GM12878 (cell line): ENCODE measurements at regions not wholly inside any gene's neighbourhood (a gene's known extent, or its start where the extent isn't known, plus 50 kb on each side); places are given as distances from the start of the nearest gene placed in this dataset.

Experiments
- BMI1 ChIP-seq: fragments of 450-650 bp; IDR thresholded peaks from 2 replicates; pipeline ENCODE4 v1.6.1; 2016; ENCODE audit warnings: mild to moderate bottlenecking, moderate library complexity, borderline replicate concordance
- E4F1 ChIP-seq: fragments of 450-650 bp; IDR thresholded peaks from 2 replicates; pipeline ENCODE4 v1.6.1; 2018; ENCODE audit warnings: borderline replicate concordance, mild to moderate bottlenecking; ENCODE audit not compliant: partially characterized antibody
- EP300 ChIP-seq, 2 experiments: fragments of 150-350 bp in 1 of 2; IDR thresholded peaks; 2 replicates each; pipeline ENCODE4 v1.6.1; 2011 to 2012; ENCODE audit warnings: low read depth in 2 of 2, low read length in 2 of 2, borderline replicate concordance in 1 of 2, improper control_type of control experiment in 1 of 2, inconsistent platforms in 1 of 2; ENCODE audit not compliant: control insufficient read depth in 1 of 2
- ESRRA ChIP-seq: IDR thresholded peaks from 2 replicates; pipeline ENCODE4 v1.6.1; 2012; ENCODE audit warnings: mild to moderate bottlenecking, low read length, improper control_type of control experiment
- ETV6 ChIP-seq, 2 experiments: fragments of 450-650 bp in 1 of 2; IDR thresholded peaks in 1 of 2; conservative IDR thresholded peaks in 1 of 2; 2 replicates each; pipeline ENCODE4 v1.6.1; 2014; ENCODE audit warnings: antibody characterized with exemption in 1 of 2, borderline replicate concordance in 1 of 2, low read depth in 1 of 2, mild to moderate bottlenecking in 1 of 2, moderate library complexity in 1 of 2
- HDAC2 ChIP-seq: fragments of 200-600 bp; sonication (generic); IDR thresholded peaks from 2 replicates; pipeline ENCODE4 v1.6.1; 2017
- IRF4 ChIP-seq: IDR thresholded peaks from 2 replicates; pipeline ENCODE4 v1.6.1; 2011; ENCODE audit warnings: low read depth, low read length
- NFXL1 ChIP-seq: fragments of 450-650 bp; IDR thresholded peaks from 2 replicates; pipeline ENCODE4 v1.6.1; 2017; ENCODE audit warnings: antibody characterized with exemption, mild to moderate bottlenecking, borderline replicate concordance
- NRF1 ChIP-seq: conservative IDR thresholded peaks from 2 replicates; pipeline ENCODE4 v1.6.1; 2011; ENCODE audit warnings: mild to moderate bottlenecking, low read depth, low read length, improper control_type of control experiment
- PAX5 ChIP-seq: IDR thresholded peaks from 2 replicates; pipeline ENCODE4 v1.6.1; 2011; ENCODE audit warnings: low read depth, low read length, borderline replicate concordance
- PBX3 ChIP-seq: IDR thresholded peaks from 2 replicates; pipeline ENCODE4 v1.6.1; 2011; ENCODE audit warnings: mild to moderate bottlenecking, low read depth, low read length, moderate library complexity; ENCODE audit not compliant: insufficient replicate concordance
- PML ChIP-seq: IDR thresholded peaks from 2 replicates; pipeline ENCODE4 v1.6.1; 2012; ENCODE audit warnings: low read length, inconsistent platforms
- POLR2A ChIP-seq: IDR thresholded peaks from 2 replicates; pipeline ENCODE4 v1.6.1; 2011; ENCODE audit warnings: low read depth, mild to moderate bottlenecking, low read length
- POU2F2 ChIP-seq: IDR thresholded peaks from 3 replicates; pipeline ENCODE4 v1.6.1; 2011; ENCODE audit warnings: low read depth, mild to moderate bottlenecking, low read length, borderline replicate concordance
- RAD21 ChIP-seq: IDR thresholded peaks from 2 replicates; pipeline ENCODE4 v1.6.1; 2011; ENCODE audit warnings: mild to moderate bottlenecking, low read depth, low read length, moderate library complexity; ENCODE audit not compliant: insufficient read depth
- RBBP5 ChIP-seq: fragments of 200-600 bp; sonication (generic); conservative IDR thresholded peaks from 2 replicates; pipeline ENCODE4 v1.6.1; 2016
- RCOR1 ChIP-seq: conservative IDR thresholded peaks from 2 replicates; pipeline ENCODE4 v1.6.1; 2012; ENCODE audit warnings: low read depth, low read length, improper control_type of control experiment
- SRF ChIP-seq, 2 experiments: IDR thresholded peaks; 2 replicates each; pipeline ENCODE4 v1.6.1; 2011; ENCODE audit warnings: low read depth in 2 of 2, low read length in 2 of 2, mild to moderate bottlenecking in 1 of 2, moderate library complexity in 1 of 2
- TBL1XR1 ChIP-seq: IDR thresholded peaks from 2 replicates; pipeline ENCODE4 v1.6.1; 2012; ENCODE audit warnings: low read depth, low read length, improper control_type of control experiment
- WRNIP1 ChIP-seq: IDR thresholded peaks from 2 replicates; pipeline ENCODE4 v1.6.1; 2011; ENCODE audit warnings: low read depth, low read length, improper control_type of control experiment, borderline replicate concordance
- ZNF274 ChIP-seq: IDR thresholded peaks from one replicate; pipeline ENCODE4 v1.8.0; 2011; ENCODE audit not compliant: insufficient read length, insufficient read depth
- TF ChIP-seq, protein P1 (sequence below): fragments of 450-650 bp; IDR thresholded peaks from 2 replicates; pipeline ENCODE4 v1.6.1; 2016; ENCODE audit warnings: mild to moderate bottlenecking
- TF ChIP-seq, protein P2 (sequence below): fragments of 450-650 bp; IDR thresholded peaks from 2 replicates; pipeline ENCODE4 v1.6.1; 2017; ENCODE audit warnings: low read depth, mild to moderate bottlenecking, moderate library complexity

DNA sequence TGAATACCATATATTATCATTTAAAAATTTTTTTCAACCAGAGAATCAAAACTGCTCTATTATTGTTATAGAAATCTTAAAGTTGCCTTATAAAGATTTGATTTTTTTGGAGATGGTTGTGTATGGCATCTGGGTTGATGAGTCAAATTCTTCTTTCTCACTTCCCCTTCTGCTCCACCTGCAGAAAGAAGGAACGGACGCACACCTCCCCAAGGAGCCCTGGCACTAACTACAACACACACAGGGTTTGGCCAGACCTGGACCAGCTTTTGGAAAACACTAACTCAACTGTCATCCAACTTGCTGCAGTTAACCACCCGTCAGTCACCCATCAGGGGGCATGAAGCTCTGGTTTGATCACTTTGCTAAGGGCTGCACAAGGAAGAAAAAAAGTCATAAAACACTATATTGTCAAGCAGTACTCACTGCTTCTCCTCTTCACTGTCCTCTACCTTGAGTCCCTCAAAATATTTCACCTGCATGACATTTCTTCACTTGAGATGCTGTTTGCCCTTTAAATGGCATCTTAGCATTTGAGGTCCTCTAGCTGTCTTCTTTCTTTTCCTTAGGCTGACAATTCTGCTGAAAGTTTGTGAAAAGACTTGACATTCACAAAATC lies 266.7 kb upstream of the PHF14 start (continued):
- no peak for TF ChIP-seq PBX3
- peak; percentile 30; the same call in 1 of the 2 replicates for TF ChIP-seq BMI1
- no peak for TF ChIP-seq PML
- TF ChIP-seq NFXL1, result no peak
- no peak for TF ChIP-seq POU2F2
- TF ChIP-seq EP300 (IDR thresholded peaks at IDR 0.05; ENCODE audit: borderline replicate concordance in 1 of 2, control insufficient read depth in 1 of 2, low read depth in 2 of 2, low read length in 2 of 2), result peak; percentile 56 to 90; a peak in 3 of 4 replicates
- TF ChIP-seq NRF1, result no peak
- TF ChIP-seq SRF (IDR thresholded peaks at IDR 0.05; ENCODE audit: low read depth in 2 of 2, low read length in 2 of 2), result 0 out of 4 replicates have a peak, but pooled peaks of 1 of the 2 experiments have one; percentile 64
- no peak for TF ChIP-seq HDAC2
- TF ChIP-seq ETV6 (conservative IDR thresholded peaks at IDR 0.05 in 1 of 2, IDR thresholded peaks at IDR 0.05 in 1 of 2; ENCODE audit: borderline replicate concordance in 1 of 2, low read depth in 1 of 2), result no peak
- TF ChIP-seq POLR2A, result no peak
- TF ChIP-seq E4F1, result no peak
- no peak for TF ChIP-seq RCOR1
- no peak for TF ChIP-seq RBBP5
- no peak for TF ChIP-seq TBL1XR1
- TF ChIP-seq, protein P1, sequence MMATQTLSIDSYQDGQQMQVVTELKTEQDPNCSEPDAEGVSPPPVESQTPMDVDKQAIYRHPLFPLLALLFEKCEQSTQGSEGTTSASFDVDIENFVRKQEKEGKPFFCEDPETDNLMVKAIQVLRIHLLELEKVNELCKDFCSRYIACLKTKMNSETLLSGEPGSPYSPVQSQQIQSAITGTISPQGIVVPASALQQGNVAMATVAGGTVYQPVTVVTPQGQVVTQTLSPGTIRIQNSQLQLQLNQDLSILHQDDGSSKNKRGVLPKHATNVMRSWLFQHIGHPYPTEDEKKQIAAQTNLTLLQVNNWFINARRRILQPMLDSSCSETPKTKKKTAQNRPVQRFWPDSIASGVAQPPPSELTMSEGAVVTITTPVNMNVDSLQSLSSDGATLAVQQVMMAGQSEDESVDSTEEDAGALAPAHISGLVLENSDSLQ, result peak; percentile 40; the same call in 1 of the 2 replicates
- no peak for TF ChIP-seq ZNF274
- TF ChIP-seq IRF4, result peak; percentile 97
- TF ChIP-seq RAD21, result no peak
- no peak for TF ChIP-seq ESRRA
- no peak for TF ChIP-seq WRNIP1
- TF ChIP-seq, protein P2, sequence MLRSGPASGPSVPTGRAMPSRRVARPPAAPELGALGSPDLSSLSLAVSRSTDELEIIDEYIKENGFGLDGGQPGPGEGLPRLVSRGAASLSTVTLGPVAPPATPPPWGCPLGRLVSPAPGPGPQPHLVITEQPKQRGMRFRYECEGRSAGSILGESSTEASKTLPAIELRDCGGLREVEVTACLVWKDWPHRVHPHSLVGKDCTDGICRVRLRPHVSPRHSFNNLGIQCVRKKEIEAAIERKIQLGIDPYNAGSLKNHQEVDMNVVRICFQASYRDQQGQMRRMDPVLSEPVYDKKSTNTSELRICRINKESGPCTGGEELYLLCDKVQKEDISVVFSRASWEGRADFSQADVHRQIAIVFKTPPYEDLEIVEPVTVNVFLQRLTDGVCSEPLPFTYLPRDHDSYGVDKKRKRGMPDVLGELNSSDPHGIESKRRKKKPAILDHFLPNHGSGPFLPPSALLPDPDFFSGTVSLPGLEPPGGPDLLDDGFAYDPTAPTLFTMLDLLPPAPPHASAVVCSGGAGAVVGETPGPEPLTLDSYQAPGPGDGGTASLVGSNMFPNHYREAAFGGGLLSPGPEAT, result no peak
- TF ChIP-seq PAX5, result 0 out of 2 replicates have a peak, but pooled peaks have one; percentile 30
